Activated T-helper 1 cell treated with anti-CD3 and anti-CD28 coated beads, Interleukin-2, amount 50 U/mL, for 16 hours (primary cell): ENCODE measurements at regions not wholly inside any gene's neighbourhood (a gene's known extent, or its start where the extent isn't known, plus 50 kb on each side); places are given as distances from the start of the nearest gene placed in this dataset.

Experiments
- DNase-seq, 2 donors: peaks; one replicate each; pipeline ENCODE4 v3.0.0-alpha.2; 2020; ENCODE audit warnings: low read depth in 1 of 2, low spot score in 1 of 2

- no peak for DNase-seq
Observed at GRCh38 chr15:93250950-93251349, 161.9 kb upstream of the RGMA start.

DNA sequence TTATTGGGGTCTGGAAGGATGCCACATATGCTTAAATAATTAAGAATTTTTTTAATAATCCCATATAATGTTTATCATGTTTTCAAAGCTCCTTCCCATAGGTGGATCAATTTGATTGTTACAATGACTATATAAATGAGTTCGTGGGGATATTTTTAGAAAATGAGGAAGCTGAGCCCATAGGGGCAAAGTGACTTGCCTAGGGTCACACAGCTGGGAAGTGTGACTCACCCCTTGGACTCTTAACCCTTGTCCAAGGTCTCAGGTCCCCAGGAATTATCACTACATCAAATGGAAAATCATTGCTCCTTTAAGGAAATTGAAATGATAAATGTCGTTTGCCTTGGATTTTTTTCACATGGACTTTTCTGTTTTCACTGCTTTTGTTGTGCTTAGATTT, 161.2 kb upstream of the RGMA start:
- no peak for DNase-seq

- DNase-seq: no peak
Observed at GRCh38 chr15:93249623-93250022, 160.6 kb upstream of the RGMA start.

DNA sequence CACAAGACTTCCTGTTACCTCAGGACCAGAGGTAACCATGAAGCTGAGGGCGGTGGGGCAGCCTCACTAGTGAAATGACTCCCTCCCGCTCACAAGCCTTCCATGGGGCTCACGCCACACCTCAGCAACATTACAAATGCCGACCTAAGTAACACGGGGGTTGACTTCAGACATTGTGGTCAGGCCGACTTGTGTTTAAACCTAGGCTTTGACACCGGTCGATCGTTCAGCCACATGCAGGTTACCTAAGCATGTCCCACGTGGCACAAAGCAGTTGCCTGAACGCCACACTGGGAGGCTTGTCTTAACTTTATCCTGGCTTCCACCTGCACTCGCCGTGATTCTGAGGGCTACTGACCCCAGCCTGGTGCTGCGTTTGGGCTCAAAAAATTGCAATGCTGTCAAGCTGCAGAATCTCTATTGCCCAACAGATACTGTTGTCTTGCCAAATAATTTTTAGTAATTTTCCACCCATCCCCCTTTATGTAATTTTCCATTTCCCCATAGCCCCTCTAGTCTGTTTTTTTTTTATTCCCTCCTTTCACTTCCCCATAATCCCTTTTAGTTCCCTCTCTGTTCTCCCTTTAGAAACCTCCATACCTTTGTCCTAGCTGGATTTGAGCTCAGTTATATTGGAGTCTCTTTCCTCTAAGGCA, 158.6 kb upstream of the RGMA start:
- DNase-seq: no peak

DNA sequence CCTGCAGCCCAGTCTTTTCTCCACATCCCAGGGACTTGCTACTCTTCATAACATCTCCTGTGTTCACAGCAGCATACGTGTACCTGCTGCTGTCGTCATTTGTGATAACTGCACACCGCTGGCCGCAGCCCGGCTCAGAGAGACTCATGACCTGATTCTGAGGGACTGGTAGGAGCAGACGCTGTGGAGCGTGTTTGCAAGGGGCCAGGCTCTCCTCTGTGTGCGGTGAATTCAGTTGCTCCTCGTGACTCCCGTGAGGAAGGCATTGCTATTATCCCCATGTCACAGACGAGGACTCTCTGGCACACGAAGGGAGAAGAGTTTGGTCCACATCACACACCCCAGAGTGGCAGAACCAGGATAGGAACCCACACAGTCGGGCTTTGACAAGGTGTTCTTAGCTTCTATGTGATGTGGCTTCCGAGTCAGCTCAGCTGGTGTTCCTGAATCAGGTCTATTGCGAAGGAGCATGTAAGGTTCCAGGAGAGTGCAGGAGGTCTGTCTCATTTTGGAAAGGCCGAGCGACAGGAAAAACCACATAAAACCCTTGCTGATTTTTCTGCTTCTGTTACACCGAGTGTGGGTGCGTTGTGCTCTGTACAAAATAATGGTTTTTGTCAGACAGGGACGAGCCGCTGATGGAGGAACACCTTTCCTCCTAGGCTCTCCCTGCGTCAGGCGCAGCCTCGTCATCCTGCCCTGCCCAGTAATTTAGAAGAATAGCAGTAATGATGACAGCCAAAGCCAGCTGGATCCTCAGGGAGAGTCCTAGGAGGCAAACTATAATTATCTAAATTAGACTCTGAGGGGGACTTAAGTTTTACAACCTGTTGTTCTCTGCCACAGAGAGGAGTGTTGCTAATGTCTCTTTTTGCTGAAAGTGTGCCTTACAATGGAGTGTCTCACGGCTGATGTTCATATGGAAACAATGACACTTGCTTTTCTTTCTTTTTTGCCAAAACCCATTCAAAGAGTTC, 157.5 kb upstream of the RGMA start:
- no peak for DNase-seq

- DNase-seq: no peak
Observed at GRCh38 chr15:93245661-93246042, 156.6 kb upstream of the RGMA start.

DNA sequence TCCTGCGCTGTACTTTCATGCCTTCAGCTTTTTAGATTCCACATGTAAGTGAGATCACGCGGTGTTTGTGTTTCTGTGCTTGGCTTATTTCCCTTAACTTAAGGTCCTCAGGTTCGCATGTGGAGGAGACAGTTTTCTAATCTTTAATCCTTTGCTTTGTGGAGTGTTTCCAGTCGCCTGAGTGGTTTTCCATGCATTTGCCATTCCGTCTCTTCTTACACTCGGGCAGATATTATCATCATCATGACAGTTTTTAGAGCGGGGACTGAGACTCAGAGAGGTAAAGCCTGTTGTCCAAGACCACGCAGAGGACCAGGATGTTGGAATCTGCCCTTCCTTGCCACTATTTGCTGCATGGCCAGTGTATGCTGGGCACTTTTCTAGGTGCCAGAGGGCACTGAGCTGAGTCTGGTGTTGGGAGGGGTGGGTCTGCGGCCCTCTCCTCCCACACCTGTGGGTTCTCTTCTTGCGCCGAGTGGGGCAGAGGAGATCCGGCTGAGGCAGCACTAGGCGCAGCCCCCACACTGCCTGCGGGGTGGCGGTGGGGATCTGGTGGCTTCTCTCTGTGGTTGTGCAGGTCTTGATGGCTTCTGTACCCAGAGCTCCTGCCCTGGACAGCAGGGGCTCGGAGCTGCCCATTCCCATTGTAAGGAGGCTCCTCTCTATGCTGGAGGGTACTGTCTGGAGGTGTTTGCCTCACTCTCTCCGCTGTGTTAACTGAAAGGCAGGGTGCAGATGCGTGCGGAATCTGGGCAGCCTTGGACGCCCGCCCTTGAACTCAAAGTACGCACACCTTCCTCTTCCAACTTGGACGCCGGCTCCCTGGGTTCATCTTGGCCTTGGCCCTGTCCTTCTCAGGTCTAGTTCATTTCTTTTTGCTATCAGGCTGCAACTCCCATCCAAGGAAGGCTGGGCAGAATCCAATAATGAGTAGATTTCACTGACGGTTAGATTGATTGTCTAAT, 156.0 kb upstream of the RGMA start:
- no peak for DNase-seq

DNA sequence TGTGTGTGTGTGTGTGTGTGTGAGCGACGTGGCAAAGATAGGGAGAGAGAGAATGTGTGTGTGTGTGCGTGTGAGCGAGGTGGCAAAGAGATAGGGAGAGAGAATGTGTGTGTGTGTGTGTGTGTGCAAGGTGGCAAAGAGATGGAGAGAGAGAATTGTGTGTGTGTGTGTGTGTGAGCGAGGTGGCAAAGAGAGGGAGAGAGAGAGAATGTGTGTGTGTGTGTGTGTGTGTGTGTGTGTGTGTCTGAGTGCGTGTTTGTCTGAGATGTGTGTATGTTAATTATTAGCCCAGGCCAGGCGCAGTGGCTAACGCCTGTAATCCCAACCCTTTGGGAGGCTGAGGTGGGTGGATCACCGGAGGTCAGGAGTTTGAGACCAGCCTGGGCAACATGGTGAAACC, 154.6 kb upstream of the RGMA start:
- DNase-seq: no peak

DNA sequence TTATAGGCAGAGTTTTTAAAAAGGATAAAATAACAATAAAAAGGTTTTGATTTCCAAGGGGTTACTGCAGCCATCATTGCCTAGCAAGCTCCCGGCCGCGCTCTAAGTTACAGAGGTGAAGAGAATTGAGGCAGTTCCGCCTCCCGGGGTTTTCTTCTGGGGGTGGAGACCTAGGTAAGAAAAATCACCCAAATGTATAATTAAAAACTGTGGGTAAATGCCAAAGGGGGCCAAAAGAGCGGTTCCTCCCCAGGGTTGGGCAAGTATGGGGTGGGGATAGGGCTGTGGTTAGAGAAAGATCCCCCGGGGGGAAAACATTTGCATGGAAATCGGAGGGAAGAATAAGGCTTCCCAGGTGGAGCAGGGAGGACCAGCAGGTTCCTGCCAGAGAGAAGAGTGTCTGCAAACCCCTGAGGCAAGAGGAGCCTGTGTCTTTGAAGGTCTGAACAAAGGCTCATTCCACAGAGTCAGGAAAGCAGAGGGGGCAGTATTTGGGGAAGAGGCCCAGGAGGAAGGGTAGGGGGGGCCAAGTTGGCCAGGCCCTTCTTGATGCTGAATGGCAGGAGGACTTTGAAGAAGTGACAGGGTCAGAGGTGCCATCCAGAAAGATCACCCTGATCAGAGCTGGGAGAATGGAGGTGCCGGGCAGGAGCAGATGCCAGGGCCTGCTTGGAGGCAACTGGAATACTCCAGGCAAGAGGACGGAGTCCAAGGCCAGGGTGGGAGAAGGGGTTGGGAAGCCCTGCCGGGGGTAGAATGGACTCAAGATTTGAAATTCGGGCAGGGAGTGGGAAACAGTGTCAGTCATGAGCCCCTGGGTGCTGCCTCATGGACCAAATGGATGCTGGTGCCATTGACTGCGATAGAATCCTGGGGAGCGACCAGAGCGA, 152.9 kb upstream of the RGMA start:
- no peak for DNase-seq

- DNase-seq: no peak
Observed at GRCh38 chr15:93239993-93240392, 151.0 kb upstream of the RGMA start.

GRCh38 chr15:93239591-93239990, 150.6 kb upstream of the RGMA start:
- DNase-seq: no peak

DNA sequence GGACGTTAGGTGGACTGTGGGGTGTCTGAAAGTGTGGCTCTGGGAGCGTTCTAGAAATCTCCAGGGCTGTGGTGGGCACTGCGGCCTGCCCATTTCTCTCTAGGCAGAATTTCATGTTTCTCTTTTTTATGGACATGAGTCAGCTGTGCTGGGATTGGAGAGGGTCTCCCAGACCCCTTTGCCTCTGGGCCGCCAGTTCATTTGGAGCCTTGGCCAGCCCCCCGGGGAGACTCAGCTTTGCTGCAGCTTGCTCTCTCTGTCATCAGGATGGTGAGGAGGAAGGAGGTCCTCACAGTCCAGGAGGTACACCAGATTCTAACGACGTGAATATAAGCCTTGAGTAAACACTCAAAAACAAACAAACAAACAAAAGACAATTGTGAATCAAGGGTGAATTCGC, 149.6 kb upstream of the RGMA start:
- DNase-seq: no peak

DNA sequence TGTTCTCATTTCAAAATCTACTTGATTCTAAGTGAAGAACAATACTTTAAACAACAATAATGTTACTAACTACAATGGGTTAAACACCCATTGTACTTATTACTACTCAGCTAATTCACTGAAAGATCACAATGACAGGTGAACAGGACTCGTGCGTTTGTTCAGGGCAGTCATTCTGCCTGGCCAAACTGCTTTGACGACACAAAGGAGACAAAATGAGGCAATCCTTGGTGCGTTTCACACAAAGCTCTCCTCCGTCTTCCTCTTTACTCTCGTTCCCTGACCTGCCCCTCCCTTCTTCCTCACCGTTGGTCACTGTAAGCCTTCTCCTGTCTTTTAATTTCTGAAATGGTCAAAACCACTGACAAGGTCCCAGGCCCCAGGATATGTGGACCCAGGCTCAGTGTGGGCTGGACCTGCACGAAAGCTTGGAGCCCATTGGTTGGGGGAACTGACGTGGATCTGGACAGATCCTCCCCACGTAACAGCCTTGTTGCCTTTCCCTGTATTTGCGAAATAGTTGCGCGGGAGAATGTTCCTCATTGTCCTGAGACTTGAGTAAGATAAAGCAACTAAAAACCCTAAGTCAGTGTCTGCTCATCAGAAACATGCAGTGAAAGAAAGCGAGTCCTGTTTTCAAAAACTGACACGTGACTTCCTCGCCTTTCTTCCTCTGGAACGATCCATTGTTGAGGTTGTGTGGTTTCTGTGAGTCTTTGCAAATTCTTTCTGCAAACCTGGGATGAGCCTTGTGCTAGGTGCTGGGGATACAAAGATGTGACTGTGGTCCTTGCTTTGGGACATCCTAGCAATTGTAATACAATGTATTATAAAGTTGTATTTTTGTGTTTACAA, 147.1 kb upstream of the RGMA start:
- no peak for DNase-seq

GRCh38 chr15:93235269-93235668, 146.3 kb upstream of the RGMA start:
- no peak for DNase-seq

- DNase-seq: no peak
Observed at GRCh38 chr15:93233710-93234109, 144.7 kb upstream of the RGMA start.

GRCh38 chr15:93232845-93233244, 143.8 kb upstream of the RGMA start:
- no peak for DNase-seq

DNA sequence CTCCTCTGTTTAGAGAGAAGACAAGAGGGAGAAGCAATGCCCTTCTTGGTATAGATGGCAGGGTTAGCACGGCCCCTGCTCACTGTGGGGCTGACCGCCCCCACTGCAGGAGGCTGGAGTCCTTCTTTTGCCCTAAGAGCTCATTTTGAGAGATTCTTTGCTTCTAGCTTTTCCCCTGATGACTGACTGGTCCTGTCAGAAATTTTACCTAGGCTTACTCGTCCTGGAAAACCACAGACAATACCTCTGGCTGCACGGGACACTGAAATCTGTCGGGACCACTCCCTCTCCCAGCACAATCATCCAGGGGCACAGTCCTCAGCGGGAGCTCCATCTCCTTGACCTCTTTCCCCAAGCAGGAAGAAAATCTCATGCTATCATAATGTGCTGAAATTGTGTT, 143.0 kb upstream of the RGMA start:
- DNase-seq: no peak

- no peak for DNase-seq
Observed at GRCh38 chr15:93231261-93231925, 142.4 kb upstream of the RGMA start.

GRCh38 chr15:93228546-93228945, 139.5 kb upstream of the RGMA start:
- DNase-seq: no peak
